ENCODE measurements at regions not wholly inside any gene's neighbourhood (a gene's known extent, or its start where the extent isn't known, plus 50 kb on each side); places are given as distances from the start of the nearest gene placed in this dataset.

GRCh38 chr22:19637408-19638281 is 76.7 kb upstream of the SEPTIN5 start:
- no peak for TF ChIP-seq CTCF (IDR thresholded peaks at IDR 0.05; ENCODE audit: low read depth, low read length, missing control alignments)
- no peak overlapping the region for H3K4me3 ChIP-seq (replicated peaks; ENCODE audit: low read depth, low read length)
- no peak for DNase-seq (ENCODE audit: extremely low read depth, low read depth)

DNA sequence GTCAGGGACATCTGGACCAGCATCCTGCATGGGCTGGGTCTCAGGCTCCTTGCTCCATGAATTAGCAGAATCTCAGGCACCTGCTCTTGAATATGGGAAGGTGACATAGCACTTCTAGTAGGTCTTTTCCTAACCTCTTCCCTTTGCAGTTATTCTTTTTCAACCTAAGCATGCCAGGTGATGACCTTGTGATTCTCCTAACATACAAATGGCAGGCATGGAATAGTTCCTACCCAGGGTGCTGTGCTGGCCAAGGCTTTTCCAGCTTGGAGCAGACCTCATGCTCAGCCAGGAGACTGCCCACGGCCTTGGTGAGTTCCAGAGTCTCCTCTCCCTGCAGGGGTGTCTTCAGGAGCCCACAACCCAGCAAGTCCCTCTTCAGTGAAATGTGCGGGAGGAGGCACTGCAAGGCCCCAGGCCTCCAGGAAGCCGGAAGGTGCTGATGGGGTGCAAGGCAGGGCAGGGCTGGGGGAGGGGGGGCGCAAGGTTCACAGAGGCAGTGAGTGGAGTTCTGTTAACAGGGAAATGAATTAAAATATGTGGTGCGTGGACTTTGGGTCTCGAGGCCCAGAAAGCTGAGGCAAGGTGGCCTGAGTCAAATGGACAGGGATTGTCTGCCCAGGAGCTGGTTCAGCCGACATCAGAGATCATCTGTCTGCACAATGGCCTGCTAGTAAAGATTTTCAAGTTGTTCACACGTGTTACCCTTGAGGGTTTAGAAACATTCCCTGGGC is 75.9 kb upstream of the SEPTIN5 start:
- TF ChIP-seq CTCF (IDR thresholded peaks at IDR 0.05; ENCODE audit: low read depth, low read length, missing control alignments), result no peak

DNA sequence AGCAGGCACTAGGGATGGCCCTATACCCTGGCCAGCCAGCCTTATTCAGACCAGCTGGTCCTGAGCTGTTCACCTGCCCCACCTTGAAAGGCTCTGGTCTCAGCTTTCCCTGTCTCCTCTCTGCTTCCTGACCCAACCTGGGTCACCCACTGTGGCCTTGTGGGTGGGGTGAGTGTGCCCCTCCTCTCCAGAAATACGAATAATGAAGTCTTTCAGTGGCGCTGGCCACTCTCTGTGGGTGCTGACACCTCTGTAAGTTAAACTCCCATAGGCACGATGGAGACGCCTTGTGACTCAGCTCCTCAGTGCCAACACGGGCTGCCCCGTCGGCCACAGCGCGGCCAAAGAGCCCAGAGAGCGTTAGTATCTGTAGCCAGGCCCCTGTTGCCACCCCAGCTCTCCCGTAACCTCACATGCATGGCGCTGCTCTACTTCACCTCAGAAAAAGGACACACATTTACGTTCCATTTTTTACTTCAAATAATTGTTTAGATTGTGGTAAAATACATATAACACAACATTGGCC is 74.6 kb upstream of the SEPTIN5 start:
- H3K4me3 ChIP-seq (replicated peaks; ENCODE audit: low read depth, low read length), result no peak overlapping the region
- no peak for TF ChIP-seq CTCF (IDR thresholded peaks at IDR 0.05; ENCODE audit: low read depth, low read length, missing control alignments)
- DNase-seq (ENCODE audit: extremely low read depth, low read depth), result no peak

More for the DNA sequence above, 75.9 kb upstream of the SEPTIN5 start:
- H3K4me3 ChIP-seq (replicated peaks; ENCODE audit: low read depth, low read length), result no peak overlapping the region
- DNase-seq (ENCODE audit: extremely low read depth, low read depth), result no peak

DNA sequence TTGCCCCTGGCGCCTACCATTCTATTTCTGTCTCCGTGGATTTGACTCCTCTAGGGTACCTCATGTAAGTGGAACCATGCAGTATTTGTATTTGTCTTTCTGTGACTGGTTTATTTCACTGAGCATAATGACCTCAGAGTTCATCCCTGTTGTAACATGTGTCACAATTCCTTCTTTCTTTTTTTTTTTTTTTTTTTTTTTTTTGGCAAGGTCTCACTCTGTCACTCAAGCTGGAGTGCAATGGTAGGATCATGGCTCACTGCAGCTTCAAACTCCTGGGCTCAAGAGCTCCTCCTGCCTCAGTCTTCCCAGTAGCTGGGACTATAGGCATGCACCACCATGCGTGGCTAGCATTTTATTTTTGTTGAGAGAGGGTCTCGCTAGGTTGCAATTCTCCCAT is 74.0 kb upstream of the SEPTIN5 start:
- DNase-seq (ENCODE audit: extremely low read depth, low read depth), result no peak
- no peak overlapping the region for H3K4me3 ChIP-seq (replicated peaks; ENCODE audit: low read depth, low read length)
- no peak for TF ChIP-seq CTCF (IDR thresholded peaks at IDR 0.05; ENCODE audit: low read depth, low read length, missing control alignments)

GRCh38 chr22:19641254-19641982 is 72.9 kb upstream of the SEPTIN5 start:
- no peak overlapping the region for H3K4me3 ChIP-seq (replicated peaks; ENCODE audit: low read depth, low read length)
- TF ChIP-seq CTCF (IDR thresholded peaks at IDR 0.05; ENCODE audit: low read depth, low read length, missing control alignments), result peak; percentile 59
- no peak for DNase-seq (ENCODE audit: extremely low read depth, low read depth)

- TF ChIP-seq CTCF (IDR thresholded peaks at IDR 0.05; ENCODE audit: low read depth, low read length, missing control alignments), result no peak
- H3K4me3 ChIP-seq (replicated peaks; ENCODE audit: low read depth, low read length), result no peak overlapping the region
- DNase-seq (ENCODE audit: extremely low read depth, low read depth), result no peak
These were observed 72.3 kb upstream of the SEPTIN5 start for GRCh38 chr22:19641983-19642451.
